ENCODE measurements at regions not wholly inside any gene's neighbourhood (a gene's known extent, or its start where the extent isn't known, plus 50 kb on each side); places are given as distances from the start of the nearest gene placed in this dataset.

- TF ChIP-seq CTCF (IDR thresholded peaks at IDR 0.05) (no peak), POLR2AphosphoS5 (IDR thresholded peaks at IDR 0.05; ENCODE audit: insufficient read depth in 1 of 2, low read depth in 1 of 2) (no peak)
Observed at GRCh38 chr4:129598582-129598981, 502.6 kb downstream of the C4orf33 start.

All from vagina (tissue), 2 donors.